Epithelial cell of proximal tubule (primary cell): ENCODE measurements at regions not wholly inside any gene's neighbourhood (a gene's known extent, or its start where the extent isn't known, plus 50 kb on each side); places are given as distances from the start of the nearest gene placed in this dataset.

Source experiments
- DNase-seq: peaks from one replicate; pipeline ENCODE4 v3.0.0-alpha.2; 2011; ENCODE audit warnings: low read depth
- H3K4me3 ChIP-seq: 2 replicates; pipeline ENCODE4 v1.5.1; 2011; ENCODE audit warnings: low read depth, mild to moderate bottlenecking, low read length
- CTCF ChIP-seq: conservative IDR thresholded peaks from 2 replicates; pipeline ENCODE4 v1.5.1; 2012; ENCODE audit warnings: low read depth, mild to moderate bottlenecking, low read length

GRCh38 chr4:20591571-20591970, 108.7 kb upstream of the PACRGL start:
- DNase-seq: no peak
- TF ChIP-seq CTCF: no peak
- H3K4me3 ChIP-seq: no peak overlapping the region

GRCh38 chr4:20592013-20592412, 108.2 kb upstream of the PACRGL start:
- no peak overlapping the region for H3K4me3 ChIP-seq
- no peak for TF ChIP-seq CTCF
- no peak for DNase-seq

- DNase-seq: no peak
- H3K4me3 ChIP-seq: no peak overlapping the region
- no peak for TF ChIP-seq CTCF
Observed at GRCh38 chr4:20592663-20593062, 107.6 kb upstream of the PACRGL start.

- no peak for TF ChIP-seq CTCF
- no peak for DNase-seq
- no peak overlapping the region for H3K4me3 ChIP-seq
Observed at GRCh38 chr4:20598626-20599025, 101.6 kb upstream of the PACRGL start.

- no peak overlapping the region for H3K4me3 ChIP-seq
- DNase-seq: no peak
- no peak for TF ChIP-seq CTCF
Observed at GRCh38 chr4:20603671-20604313, 96.5 kb upstream of the PACRGL start.

- DNase-seq: no peak
- TF ChIP-seq CTCF: no peak
- no peak overlapping the region for H3K4me3 ChIP-seq
Observed at GRCh38 chr4:20612313-20612712, 87.9 kb upstream of the PACRGL start.

GRCh38 chr4:20614816-20615215, 85.4 kb upstream of the PACRGL start:
- TF ChIP-seq CTCF: no peak
- DNase-seq: no peak
- no peak overlapping the region for H3K4me3 ChIP-seq
